ENCODE measurements at regions not wholly inside any gene's neighbourhood (a gene's known extent, or its start where the extent isn't known, plus 50 kb on each side); places are given as distances from the start of the nearest gene placed in this dataset.

DNA sequence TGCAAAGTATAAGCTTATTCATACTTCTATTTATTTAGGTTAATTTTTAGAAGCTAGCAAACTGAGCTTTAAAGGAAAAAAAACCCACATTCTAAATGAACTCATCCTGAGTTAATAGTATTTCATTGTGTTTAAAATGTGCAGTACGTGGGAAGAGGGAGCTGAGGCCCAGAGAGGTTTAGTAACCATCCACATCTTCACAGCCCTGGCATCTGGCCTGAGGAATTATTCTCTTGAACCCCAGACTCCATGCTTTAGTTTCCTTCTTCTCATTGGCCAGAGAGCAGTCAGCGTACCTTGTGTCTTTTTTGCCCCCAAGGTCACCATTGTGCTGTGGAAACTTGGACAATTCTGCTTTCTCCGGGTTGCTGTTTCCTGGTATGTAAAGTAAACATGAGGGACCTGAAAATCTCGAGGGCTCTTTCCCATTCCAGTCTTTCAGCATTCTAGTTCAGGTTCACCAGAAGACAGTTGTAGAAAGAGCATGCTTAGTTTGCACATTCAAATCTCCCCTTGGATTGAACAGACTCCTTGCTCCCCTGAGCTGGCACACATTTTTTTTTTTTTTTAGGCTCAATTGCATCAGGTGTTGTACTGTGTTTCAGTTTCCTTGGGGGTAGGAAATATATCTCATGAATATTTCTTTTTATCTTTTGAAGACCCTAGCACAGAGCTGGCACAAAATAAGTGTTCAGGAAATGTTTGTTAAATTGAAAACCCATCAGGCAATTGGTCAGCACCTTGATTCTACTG lies 81.4 kb downstream of the MYCN start:
- no peaks in the 10 kb centered on the region for H3K9me3 ChIP-seq (ENCODE audit: insufficient read depth, low read depth, low read length)
- H3K27ac ChIP-seq (ENCODE audit: low read depth, low read length), result no peak overlapping the region
- no peak overlapping the region for H3K4me3 ChIP-seq (ENCODE audit: low read length)
- no peak overlapping the region for H3K9ac ChIP-seq (ENCODE audit: low read depth, low read length)
- H3K4me1 ChIP-seq (ENCODE audit: insufficient read depth, low read length), result peaks cover 29% of the 10 kb centered on the region
- H3K36me3 ChIP-seq (ENCODE audit: insufficient read depth, low read length), result no peaks in the 10 kb centered on the region
- no peaks in the 10 kb centered on the region for H3K27me3 ChIP-seq (ENCODE audit: insufficient read depth, low read length)
- WGBS, result 92% methylated on average over 4 of the region's 4 CpGs

DNA sequence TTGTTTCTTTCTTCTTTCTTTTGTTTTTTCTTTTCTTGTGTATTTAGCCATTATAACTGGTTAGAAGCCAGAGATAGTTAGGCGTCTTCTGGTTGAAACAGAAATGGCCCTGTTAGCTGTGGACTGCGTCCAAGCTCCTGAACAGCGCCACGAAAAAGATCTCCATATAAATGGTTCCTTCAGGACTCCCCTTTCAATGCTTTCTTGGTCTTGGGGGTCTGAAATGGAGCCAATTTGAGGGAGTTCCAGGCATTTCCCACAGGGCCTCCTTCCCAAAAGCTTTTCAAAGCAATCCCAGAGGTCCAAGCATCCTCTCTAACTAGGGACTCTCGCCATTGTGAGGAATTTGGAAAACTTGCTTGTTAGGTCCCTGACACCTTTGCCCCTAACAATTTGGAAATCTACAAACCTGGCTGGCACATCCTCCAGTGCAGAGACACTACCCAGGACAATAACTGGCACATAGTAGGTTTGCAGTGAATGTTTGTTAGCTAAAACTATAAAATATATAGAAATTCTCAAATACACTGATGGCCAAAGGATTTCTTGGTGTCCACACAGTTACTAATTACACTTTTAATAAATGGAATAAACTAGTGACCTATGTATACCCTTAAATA lies 80.1 kb downstream of the MYCN start:
- no peaks in the 10 kb centered on the region for H3K27me3 ChIP-seq (ENCODE audit: insufficient read depth, low read length)
- H3K9me3 ChIP-seq (ENCODE audit: insufficient read depth, low read depth, low read length), result no peaks in the 10 kb centered on the region
- no peaks in the 10 kb centered on the region for H3K36me3 ChIP-seq (ENCODE audit: insufficient read depth, low read length)
- no peak overlapping the region for H3K27ac ChIP-seq (ENCODE audit: low read depth, low read length)
- no peak overlapping the region for H3K9ac ChIP-seq (ENCODE audit: low read depth, low read length)
- H3K4me3 ChIP-seq (ENCODE audit: low read length), result no peak overlapping the region
- WGBS, result 93% methylated on average over 5 of the region's 5 CpGs
- peaks cover 31% of the 10 kb centered on the region for H3K4me1 ChIP-seq (ENCODE audit: insufficient read depth, low read length)

DNA sequence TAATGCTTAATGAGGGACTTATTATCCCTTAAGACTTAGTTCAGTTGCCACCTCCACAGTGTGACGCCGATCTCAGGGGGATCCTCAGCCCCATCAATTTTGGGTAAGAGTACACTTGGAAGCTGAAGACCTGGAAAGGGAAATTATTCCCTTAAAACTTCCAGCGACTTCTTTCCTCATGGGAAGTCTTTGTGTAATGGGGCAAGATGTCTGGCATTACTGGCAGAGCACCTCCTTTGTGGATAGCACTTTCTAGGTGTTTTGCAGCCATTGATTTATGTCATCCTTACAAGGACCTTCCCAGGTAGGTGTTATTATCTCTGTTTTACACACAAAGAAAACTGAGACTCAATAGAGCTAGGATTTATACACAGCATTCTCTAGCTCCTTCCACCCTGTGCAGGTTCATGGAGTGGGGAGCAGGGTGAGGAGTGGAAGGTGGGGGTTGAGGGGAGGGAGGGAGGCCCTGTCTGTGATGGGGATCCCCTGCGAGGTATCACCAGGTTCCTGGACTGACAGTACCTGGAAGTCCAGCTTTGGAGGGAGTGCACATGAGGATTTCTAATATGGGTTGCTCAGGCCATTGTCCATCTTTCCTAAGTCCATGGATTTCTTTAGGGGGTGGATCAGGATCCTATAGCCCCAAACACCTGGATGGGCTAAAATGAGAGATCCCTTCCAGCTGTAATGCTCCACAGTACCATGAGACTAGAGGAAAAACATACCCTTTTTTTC lies 79.4 kb downstream of the MYCN start:
- Histone ChIP-seq H3K27me3 (ENCODE audit: insufficient read depth, low read length) (no peaks in the 10 kb centered on the region), H3K36me3 (ENCODE audit: insufficient read depth, low read length) (no peaks in the 10 kb centered on the region), H3K4me3 (ENCODE audit: low read length) (no peak overlapping the region), H3K9ac (ENCODE audit: low read depth, low read length) (no peak overlapping the region), H3K9me3 (ENCODE audit: insufficient read depth, low read depth, low read length) (no peaks in the 10 kb centered on the region), H3K27ac (ENCODE audit: low read depth, low read length) (no peak overlapping the region), H3K4me1 (ENCODE audit: insufficient read depth, low read length) (peaks cover 33% of the 10 kb centered on the region)
- whole genome bisulfite sequencing, result 96% methylated on average over 4 of the region's 4 CpGs

DNA sequence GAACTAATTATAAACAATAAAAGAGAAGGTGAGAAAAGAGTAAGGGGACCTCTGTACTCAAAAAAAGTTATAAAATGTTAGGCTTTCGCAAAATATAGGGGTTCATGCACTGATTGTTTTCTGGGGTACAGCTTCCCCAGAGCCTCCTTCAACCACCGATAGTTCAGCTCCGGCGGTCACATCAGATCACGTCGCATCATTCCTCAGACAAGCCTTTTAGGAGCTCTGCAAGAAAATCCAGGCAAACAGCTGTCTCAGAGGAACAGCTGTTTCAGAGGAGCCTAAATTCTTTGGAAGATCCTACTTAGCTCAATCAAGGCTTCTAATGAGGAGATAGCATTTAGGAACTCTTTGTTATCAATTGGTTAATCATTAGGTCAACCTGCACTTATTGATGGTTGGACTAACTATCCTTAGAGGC lies 78.7 kb downstream of the MYCN start:
- H3K4me1 ChIP-seq (ENCODE audit: insufficient read depth, low read length), result peaks cover 36% of the 10 kb centered on the region
- no peaks in the 10 kb centered on the region for H3K9me3 ChIP-seq (ENCODE audit: insufficient read depth, low read depth, low read length)
- H3K36me3 ChIP-seq (ENCODE audit: insufficient read depth, low read length), result no peaks in the 10 kb centered on the region
- no peak overlapping the region for H3K4me3 ChIP-seq (ENCODE audit: low read length)
- H3K27me3 ChIP-seq (ENCODE audit: insufficient read depth, low read length), result no peaks in the 10 kb centered on the region
- no peak overlapping the region for H3K9ac ChIP-seq (ENCODE audit: low read depth, low read length)
- WGBS, result 91% methylated on average over 6 of the region's 6 CpGs
- H3K27ac ChIP-seq (ENCODE audit: low read depth, low read length), result no peak overlapping the region

DNA sequence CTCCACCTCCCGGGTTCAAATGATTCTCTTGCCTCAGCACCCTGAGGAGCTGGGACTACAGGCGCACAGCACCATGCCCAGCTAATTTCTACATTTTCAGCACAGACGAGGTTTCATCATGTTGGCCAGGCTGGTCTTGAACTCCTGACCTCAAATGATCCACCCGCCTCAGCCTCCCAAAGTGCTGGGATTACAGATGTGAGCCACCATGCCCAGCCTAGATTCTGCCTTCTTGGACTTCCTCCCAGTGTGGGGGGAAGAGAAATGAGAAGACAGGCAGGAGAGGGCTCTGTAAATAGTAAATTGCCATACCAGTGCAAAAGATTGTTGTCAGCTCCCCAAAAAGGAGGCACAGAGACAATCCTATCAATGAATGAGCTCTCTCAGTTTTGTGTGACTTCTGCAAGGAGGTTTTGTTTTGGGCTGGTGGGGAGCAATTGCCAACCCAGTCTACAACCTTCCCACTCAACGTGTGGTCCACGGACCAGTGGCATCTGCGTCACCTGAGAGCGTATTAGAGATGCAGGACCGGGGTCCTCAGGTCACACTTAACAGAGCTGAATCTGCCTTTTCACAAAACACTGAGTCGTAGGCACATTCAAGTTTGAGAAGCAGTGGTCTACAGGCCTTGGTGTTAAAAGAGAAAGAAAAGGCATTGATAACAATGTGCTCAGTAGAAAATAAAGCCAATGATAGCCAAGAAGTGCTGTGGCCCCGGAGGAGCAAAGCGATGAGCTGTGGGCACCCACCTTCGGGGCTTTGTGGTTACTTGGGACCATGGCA lies 78.1 kb downstream of the MYCN start:
- H3K9me3 ChIP-seq (ENCODE audit: insufficient read depth, low read depth, low read length), result no peaks in the 10 kb centered on the region
- peaks cover 4% of the 10 kb centered on the region; the same call in 1 of the 2 replicates for H3K27me3 ChIP-seq (ENCODE audit: insufficient read depth, low read length)
- 95% methylated on average over 13 of the region's 13 CpGs for WGBS
- peaks cover 38% of the 10 kb centered on the region for H3K4me1 ChIP-seq (ENCODE audit: insufficient read depth, low read length)
- H3K4me3 ChIP-seq (ENCODE audit: low read length), result no peak overlapping the region
- no peak overlapping the region for H3K9ac ChIP-seq (ENCODE audit: low read depth, low read length)
- H3K36me3 ChIP-seq (ENCODE audit: insufficient read depth, low read length), result no peaks in the 10 kb centered on the region
- H3K27ac ChIP-seq (ENCODE audit: low read depth, low read length), result no peak overlapping the region

DNA sequence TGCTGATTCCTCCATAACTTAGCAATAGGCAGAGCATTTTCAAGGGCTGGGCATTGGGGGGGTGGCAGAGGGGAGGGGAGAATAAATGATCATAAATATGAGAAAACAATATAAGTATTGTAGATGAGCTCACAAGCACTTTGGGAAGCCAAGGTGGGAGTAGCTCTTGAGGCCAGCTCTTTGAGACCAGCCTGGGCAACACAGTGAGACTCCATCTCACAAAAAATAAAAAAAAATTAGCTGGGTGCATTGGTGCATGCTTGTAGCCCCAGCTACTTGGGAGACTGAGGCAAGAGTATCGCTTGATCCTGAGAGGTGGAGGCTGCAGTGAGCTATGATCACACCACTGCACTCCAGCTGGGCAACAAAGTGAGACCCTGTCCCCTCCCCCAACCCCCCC lies 75.9 kb downstream of the MYCN start:
- peaks cover 9% of the 10 kb centered on the region; the same call in 1 of the 2 replicates for H3K27me3 ChIP-seq (ENCODE audit: insufficient read depth, low read length)

DNA sequence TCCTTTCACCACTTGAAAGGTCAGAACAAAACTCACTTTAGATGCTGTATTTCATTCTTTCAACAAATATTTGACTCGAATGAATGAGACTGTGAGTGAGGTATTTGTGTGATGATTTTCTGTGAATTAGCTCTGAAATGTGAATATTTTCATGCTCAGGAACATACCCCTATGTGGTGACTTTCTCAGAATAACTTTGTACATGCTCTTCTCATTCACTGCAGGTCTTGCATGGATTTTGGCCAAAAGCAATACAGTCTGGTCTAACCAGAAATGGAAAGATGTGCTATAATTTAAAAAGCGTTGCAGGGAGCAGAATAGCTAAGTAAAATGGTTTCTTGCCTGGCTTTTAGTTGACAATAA lies 75.5 kb downstream of the MYCN start:
- Histone ChIP-seq H3K4me1 (ENCODE audit: insufficient read depth, low read length) (peaks cover 30% of the 10 kb centered on the region), H3K4me3 (ENCODE audit: low read length) (no peak overlapping the region), H3K9ac (ENCODE audit: low read depth, low read length) (no peak overlapping the region), H3K27me3 (ENCODE audit: insufficient read depth, low read length) (peaks cover 9% of the 10 kb centered on the region; the same call in 1 of the 2 replicates), H3K27ac (ENCODE audit: low read depth, low read length) (no peak overlapping the region), H3K36me3 (ENCODE audit: insufficient read depth, low read length) (no peaks in the 10 kb centered on the region), H3K9me3 (ENCODE audit: insufficient read depth, low read depth, low read length) (no peaks in the 10 kb centered on the region)
- WGBS, result 96% methylated on average over 1 of the region's 2 CpGs

More for the DNA sequence above, 75.9 kb downstream of the MYCN start:
- no peaks in the 10 kb centered on the region for H3K9me3 ChIP-seq (ENCODE audit: insufficient read depth, low read depth, low read length)
- no peak overlapping the region for H3K9ac ChIP-seq (ENCODE audit: low read depth, low read length)
- H3K4me1 ChIP-seq (ENCODE audit: insufficient read depth, low read length), result peaks cover 30% of the 10 kb centered on the region
- H3K4me3 ChIP-seq (ENCODE audit: low read length), result no peak overlapping the region
- H3K27ac ChIP-seq (ENCODE audit: low read depth, low read length), result no peak overlapping the region
- WGBS, result 100% methylated on average over 1 of the region's 1 CpG
- H3K36me3 ChIP-seq (ENCODE audit: insufficient read depth, low read length), result no peaks in the 10 kb centered on the region

DNA sequence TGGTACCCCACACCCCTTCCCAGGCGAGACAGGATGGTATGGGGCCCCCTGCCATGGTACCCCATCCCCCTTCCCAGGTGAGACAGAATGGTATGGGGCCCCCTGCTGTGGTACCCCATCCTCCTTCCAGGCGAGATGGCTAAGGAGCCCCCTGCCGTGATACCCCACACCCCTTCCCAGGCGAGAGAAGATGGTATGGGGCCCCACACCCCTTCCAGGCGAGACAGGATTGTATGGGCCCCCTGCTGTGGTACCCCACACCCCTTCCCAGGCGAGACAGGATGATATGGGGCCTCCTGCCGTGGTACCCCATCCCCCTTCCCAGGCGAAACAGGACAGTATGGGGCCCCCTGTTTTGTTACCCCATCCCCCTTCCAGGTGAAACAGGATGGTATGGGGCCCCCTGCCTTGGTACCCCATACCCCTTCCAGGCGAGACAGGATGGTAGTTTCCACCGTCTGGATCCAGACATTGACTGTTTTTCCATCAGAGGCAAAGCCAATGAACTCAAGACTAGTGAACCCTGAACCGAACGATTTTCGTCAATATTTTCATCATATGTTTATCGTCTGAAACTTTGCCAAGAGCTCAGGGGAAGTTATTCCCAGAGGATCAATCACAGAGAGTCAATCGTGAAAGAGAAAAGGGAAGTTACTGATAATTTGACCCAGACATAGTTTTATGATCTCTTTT lies 75.0 kb downstream of the MYCN start:
- Histone ChIP-seq H3K9ac (ENCODE audit: low read depth, low read length) (no peak overlapping the region), H3K36me3 (ENCODE audit: insufficient read depth, low read length) (no peaks in the 10 kb centered on the region), H3K4me1 (ENCODE audit: insufficient read depth, low read length) (peaks cover 30% of the 10 kb centered on the region), H3K4me3 (ENCODE audit: low read length) (no peak overlapping the region), H3K9me3 (ENCODE audit: insufficient read depth, low read depth, low read length) (no peaks in the 10 kb centered on the region), H3K27ac (ENCODE audit: low read depth, low read length) (no peak overlapping the region), H3K27me3 (ENCODE audit: insufficient read depth, low read length) (peaks cover 9% of the 10 kb centered on the region; the same call in 1 of the 2 replicates)
- 88% methylated on average over 15 of the region's 15 CpGs for WGBS

DNA sequence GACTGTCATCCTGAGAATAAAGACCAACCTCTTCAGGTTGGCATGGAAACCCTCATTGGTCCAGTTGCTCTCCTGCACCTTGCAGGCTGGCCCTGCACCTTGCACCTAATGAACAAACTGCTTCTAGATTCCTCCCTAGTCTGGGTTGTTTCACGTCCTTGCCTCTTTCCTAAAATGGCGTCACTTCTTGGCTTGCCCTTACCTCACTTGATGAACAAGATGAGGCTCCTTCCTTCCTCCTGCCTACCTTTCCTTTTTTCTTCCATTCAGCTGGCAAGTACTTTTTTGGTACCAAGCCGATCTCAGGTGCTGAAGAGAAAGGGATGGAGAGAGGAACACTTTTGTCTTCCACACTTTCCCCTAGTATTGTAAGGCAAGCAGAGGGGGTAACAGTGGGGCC lies 74.5 kb downstream of the MYCN start:
- 88% methylated on average over 2 of the region's 3 CpGs for WGBS
- Histone ChIP-seq H3K27ac (ENCODE audit: low read depth, low read length) (no peak overlapping the region), H3K4me3 (ENCODE audit: low read length) (no peak overlapping the region), H3K9me3 (ENCODE audit: insufficient read depth, low read depth, low read length) (no peaks in the 10 kb centered on the region), H3K9ac (ENCODE audit: low read depth, low read length) (no peak overlapping the region), H3K36me3 (ENCODE audit: insufficient read depth, low read length) (no peaks in the 10 kb centered on the region), H3K27me3 (ENCODE audit: insufficient read depth, low read length) (peaks cover 9% of the 10 kb centered on the region; the same call in 1 of the 2 replicates), H3K4me1 (ENCODE audit: insufficient read depth, low read length) (peaks cover 30% of the 10 kb centered on the region)

DNA sequence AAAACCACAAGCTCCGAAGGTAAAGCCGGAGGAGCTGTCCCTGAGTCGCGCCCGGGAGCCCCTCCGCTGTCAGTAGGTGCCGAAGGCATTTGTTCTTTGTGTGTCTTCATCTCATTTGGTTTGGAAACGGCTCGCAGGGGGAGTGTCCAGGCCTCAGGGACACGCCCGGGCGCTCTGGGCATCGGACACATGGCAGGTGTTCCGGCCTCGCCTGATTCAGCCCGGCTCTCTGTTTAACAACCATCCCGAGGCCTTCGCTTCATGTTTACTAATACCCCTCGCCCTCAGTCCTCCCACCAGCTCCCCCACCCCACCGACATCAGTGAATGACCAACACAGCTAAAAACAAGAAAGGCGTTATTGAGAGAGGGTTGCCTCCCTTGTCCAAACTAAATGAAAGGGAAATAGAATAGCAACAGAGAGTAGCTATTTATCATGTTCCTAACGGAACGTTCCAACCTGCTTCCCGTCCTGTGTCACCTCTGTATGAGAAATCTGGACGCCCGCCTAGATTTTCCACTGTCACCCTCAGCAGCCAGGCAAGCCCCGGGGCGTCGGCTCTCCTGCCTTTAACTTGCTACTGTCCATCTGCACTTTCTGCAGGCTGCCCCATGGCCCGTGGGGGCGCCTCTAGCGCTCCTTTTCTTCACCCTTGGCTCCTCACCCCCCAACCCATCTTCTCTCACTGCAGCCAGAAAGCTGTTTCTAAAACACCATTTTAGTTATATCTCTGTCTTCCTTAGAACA lies 73.9 kb downstream of the MYCN start:
- peaks cover 9% of the 10 kb centered on the region; the same call in 1 of the 2 replicates for H3K27me3 ChIP-seq (ENCODE audit: insufficient read depth, low read length)
- no peak overlapping the region for H3K9ac ChIP-seq (ENCODE audit: low read depth, low read length)
- WGBS, result 89% methylated on average over 32 of the region's 32 CpGs
- H3K36me3 ChIP-seq (ENCODE audit: insufficient read depth, low read length), result no peaks in the 10 kb centered on the region
- no peak overlapping the region for H3K4me3 ChIP-seq (ENCODE audit: low read length)
- H3K9me3 ChIP-seq (ENCODE audit: insufficient read depth, low read depth, low read length), result no peaks in the 10 kb centered on the region
- no peak overlapping the region for H3K27ac ChIP-seq (ENCODE audit: low read depth, low read length)
- peaks cover 27% of the 10 kb centered on the region for H3K4me1 ChIP-seq (ENCODE audit: insufficient read depth, low read length)
